GM23248 (cell line): ENCODE measurements at regions not wholly inside any gene's neighbourhood (a gene's known extent, or its start where the extent isn't known, plus 50 kb on each side); places are given as distances from the start of the nearest gene placed in this dataset.

Source experiments
- DNase-seq: peaks from one replicate; pipeline ENCODE4 v3.0.0-alpha.2; 2015
- H2AFZ ChIP-seq: fragments of 200-600 bp; sonication (generic); 2 replicates; pipeline ENCODE4 v1.6.1; 2016; ENCODE audit warnings: antibody characterized with exemption
- H3F3A ChIP-seq: fragments of 200-600 bp; sonication (generic); 2 replicates; pipeline ENCODE4 v1.6.1; 2016; ENCODE audit warnings: mild to moderate bottlenecking, antibody characterized with exemption, mixed run types; ENCODE audit not compliant: insufficient read depth
- H3K27ac ChIP-seq: fragments of 200-600 bp; sonication (generic); 2 replicates; pipeline ENCODE4 v1.5.1; 2016; ENCODE audit warnings: mild to moderate bottlenecking
- H3K27me3 ChIP-seq: fragments of 200-600 bp; sonication (generic); replicated peaks from 2 replicates; pipeline ENCODE4 v1.6.1; 2016; ENCODE audit warnings: mild to moderate bottlenecking; ENCODE audit not compliant: insufficient read depth
- H3K36me3 ChIP-seq: fragments of 200-600 bp; sonication (generic); 2 replicates; pipeline ENCODE4 v1.6.1; 2016; ENCODE audit warnings: low read depth, mild to moderate bottlenecking
- H3K4me1 ChIP-seq: fragments of 200-600 bp; sonication (generic); 2 replicates; pipeline ENCODE4 v1.6.1; 2016; ENCODE audit warnings: mild to moderate bottlenecking; ENCODE audit not compliant: insufficient read depth
- H3K4me2 ChIP-seq: fragments of 200-600 bp; sonication (generic); one replicate; pipeline ENCODE4 v1.6.1; 2016; ENCODE audit warnings: mild to moderate bottlenecking; ENCODE audit not compliant: unreplicated experiment
- H3K4me3 ChIP-seq: fragments of 200-600 bp; sonication (generic); 2 replicates; pipeline ENCODE4 v1.5.1; 2016; ENCODE audit warnings: mild to moderate bottlenecking
- H3K79me2 ChIP-seq: fragments of 200-600 bp; sonication (generic); 2 replicates; pipeline ENCODE4 v1.6.1; 2016; ENCODE audit warnings: mild to moderate bottlenecking; ENCODE audit not compliant: insufficient read depth
- H3K9ac ChIP-seq: fragments of 200-600 bp; sonication (generic); 2 replicates; pipeline ENCODE4 v1.6.1; 2016; ENCODE audit warnings: mild to moderate bottlenecking
- H3K9me2 ChIP-seq: fragments of 200-600 bp; sonication (generic); 2 replicates; pipeline ENCODE4 v1.6.1; 2016; ENCODE audit warnings: mixed run types, mild to moderate bottlenecking, moderate library complexity; ENCODE audit not compliant: insufficient read depth
- H3K9me3 ChIP-seq: fragments of 200-600 bp; sonication (generic); one replicate; pipeline ENCODE4 v1.6.1; 2017; ENCODE audit warnings: low read depth
- H4K20me1 ChIP-seq: fragments of 200-600 bp; sonication (generic); 2 replicates; pipeline ENCODE4 v1.6.0; 2016; ENCODE audit not compliant: insufficient read depth
- EZH2 ChIP-seq: fragments of 200-600 bp; sonication (generic); IDR thresholded peaks from 2 replicates; pipeline ENCODE4 v1.6.1; 2018; ENCODE audit warnings: antibody characterized with exemption, mild to moderate bottlenecking; ENCODE audit not compliant: insufficient read depth, poor library complexity, severe bottlenecking
- EZH2phosphoT487 ChIP-seq: fragments of 200-600 bp; sonication (generic); IDR thresholded peaks from 2 replicates; pipeline ENCODE4 v1.6.1; 2018; ENCODE audit warnings: antibody characterized with exemption, moderate library complexity, mild to moderate bottlenecking, low read depth; ENCODE audit not compliant: insufficient read depth
- whole genome bisulfite sequencing, 2 experiments: methylation state at CpG; one replicate each; pipeline ENCODE4 v1.1.6; 2015 to 2017; ENCODE audit warnings: low lambda C conversion rate in 2 of 2, low coverage in 1 of 2; ENCODE audit errors: missing lambda C conversion rate in 2 of 2; 5-methylcytosine and 5-hydroxymethylcytosine counted together
- in situ Hi-C: fragments of 300-500 bp; cut with MboI; formaldehyde crosslinking; loops from 2 replicates; pipeline ENCODE4 v1.15.0; 2020

DNA sequence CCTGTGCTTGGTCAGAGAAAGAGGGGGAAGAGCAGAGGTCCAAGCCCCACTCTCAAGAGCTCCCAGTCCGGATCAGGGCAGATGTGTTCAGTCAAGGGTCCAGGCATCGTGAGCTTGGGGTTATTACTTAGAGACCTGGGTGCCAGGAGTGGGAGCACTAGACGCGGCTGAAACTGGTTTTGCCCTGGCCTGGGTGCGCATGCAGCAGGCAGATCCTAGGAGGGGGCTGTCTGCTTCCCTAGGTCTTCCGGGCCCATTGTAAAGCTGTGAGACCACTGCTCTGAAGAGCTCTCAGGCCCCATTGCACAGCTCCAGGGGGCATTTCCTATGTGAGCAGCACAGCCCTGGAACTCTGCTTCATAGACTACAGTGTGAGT is 204.9 kb upstream of the LINGO1 start:
- 0 out of 2 replicates have a peak, but pooled peaks cover 10% of the 10 kb centered on the region for H3F3A ChIP-seq
- no peak for TF ChIP-seq EZH2
- TF ChIP-seq EZH2phosphoT487, result no peak
- no peaks in the 10 kb centered on the region for H3K9me2 ChIP-seq
- in situ Hi-C loops, result no loop called here
- H3K4me2 ChIP-seq, result no peak overlapping the region
- WGBS, 2 experiments, result 48 to 54% methylated on average over 6 of the region's 6 CpGs
- H3K9ac ChIP-seq, result no peak overlapping the region
- no peaks in the 10 kb centered on the region for H3K9me3 ChIP-seq
- H3K4me3 ChIP-seq, result no peak overlapping the region
- H3K27me3 ChIP-seq, result peaks cover 33% of the 10 kb centered on the region
- DNase-seq, result no peak
- H3K36me3 ChIP-seq, result no peaks in the 10 kb centered on the region
- no peaks in the 10 kb centered on the region for H4K20me1 ChIP-seq
- no peak overlapping the region for H2AFZ ChIP-seq
- no peaks in the 10 kb centered on the region for H3K79me2 ChIP-seq
- H3K4me1 ChIP-seq, result peaks cover 3% of the 10 kb centered on the region; the same call in 1 of the 2 replicates
- H3K27ac ChIP-seq, result no peak overlapping the region

DNA sequence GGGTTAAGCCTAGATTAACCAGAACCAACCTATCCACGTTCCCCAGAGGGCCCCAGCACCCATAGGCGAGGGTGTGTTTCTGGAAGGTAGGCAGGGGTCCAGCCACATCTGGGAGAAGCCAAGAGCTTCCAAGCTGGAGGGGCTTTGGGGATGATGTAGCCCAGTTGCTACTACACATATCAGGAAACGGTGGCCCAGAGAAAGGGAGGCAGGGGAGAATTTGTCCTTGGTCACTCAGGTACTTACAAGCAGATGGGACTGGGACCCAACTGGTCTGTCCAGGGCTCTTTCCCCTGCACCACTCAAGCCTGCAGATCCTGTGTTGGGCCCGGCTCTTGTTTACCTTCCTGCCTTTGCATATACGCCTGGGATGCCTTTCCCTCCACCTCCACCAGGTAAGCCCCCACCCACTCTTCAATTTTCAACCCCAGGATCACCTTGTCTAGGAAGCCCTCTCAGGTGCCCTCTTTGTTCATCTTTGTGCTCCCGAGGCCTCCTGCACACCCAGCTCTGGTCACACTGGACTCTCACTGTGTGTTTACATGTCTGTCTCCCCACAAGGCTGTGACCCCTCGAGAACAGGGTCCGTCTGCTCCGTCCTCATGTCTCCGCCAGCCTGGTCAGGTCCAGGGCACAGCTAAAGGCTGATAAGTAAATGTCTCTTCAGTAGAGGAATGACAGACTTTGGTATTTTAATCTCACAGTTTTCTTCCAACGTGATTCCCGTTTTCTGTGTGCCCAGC is 204.4 kb upstream of the LINGO1 start:
- Histone ChIP-seq H3K36me3 (no peaks in the 10 kb centered on the region), H4K20me1 (no peaks in the 10 kb centered on the region), H3K9me3 (no peaks in the 10 kb centered on the region), H3K9me2 (no peaks in the 10 kb centered on the region), H3K9ac (no peak overlapping the region), H3K27ac (no peak overlapping the region), H3K4me2 (no peak overlapping the region), H3F3A (0 out of 2 replicates have a peak, but pooled peaks cover 10% of the 10 kb centered on the region), H3K79me2 (no peaks in the 10 kb centered on the region), H3K4me1 (peaks cover 3% of the 10 kb centered on the region; the same call in 1 of the 2 replicates), H2AFZ (no peak overlapping the region), H3K27me3 (peaks cover 33% of the 10 kb centered on the region), H3K4me3 (no peak overlapping the region)
- in situ Hi-C loops, result no loop called here
- WGBS, 2 experiments, result 25 to 31% methylated on average over 12 of the region's 12 CpGs
- no peak for TF ChIP-seq EZH2phosphoT487
- TF ChIP-seq EZH2, result no peak
- no peak for DNase-seq

GRCh38 chr15:77836121-77836692 is 203.5 kb upstream of the LINGO1 start:
- Histone ChIP-seq H3K36me3 (no peaks in the 10 kb centered on the region), H3K4me3 (no peak overlapping the region), H2AFZ (no peak overlapping the region), H3K79me2 (no peaks in the 10 kb centered on the region), H3F3A (0 out of 2 replicates have a peak, but pooled peaks cover 4% of the 10 kb centered on the region), H3K4me2 (no peak overlapping the region), H4K20me1 (no peaks in the 10 kb centered on the region), H3K9me2 (no peaks in the 10 kb centered on the region), H3K27ac (no peak overlapping the region), H3K9me3 (no peaks in the 10 kb centered on the region), H3K4me1 (peaks cover 1% of the 10 kb centered on the region; the same call in 1 of the 2 replicates), H3K27me3 (peaks cover 36% of the 10 kb centered on the region), H3K9ac (no peak overlapping the region)
- in situ Hi-C loops, result no loop called here
- 17 to 28% methylated on average over 6 of the region's 6 CpGs for WGBS, 2 experiments
- no peak for DNase-seq
- TF ChIP-seq EZH2phosphoT487, result no peak
- TF ChIP-seq EZH2, result no peak

- H3K9me2 ChIP-seq, result no peaks in the 10 kb centered on the region
- DNase-seq, result no peak
- H3K4me1 ChIP-seq, result peaks cover 9% of the 10 kb centered on the region; the same call in 1 of the 2 replicates
- H3K79me2 ChIP-seq, result no peaks in the 10 kb centered on the region
- H3K4me3 ChIP-seq, result no peak overlapping the region
- peaks cover 5% of the 10 kb centered on the region; the same call in 1 of the 2 replicates for H3F3A ChIP-seq
- H3K9me3 ChIP-seq, result no peaks in the 10 kb centered on the region
- no peak overlapping the region for H3K27ac ChIP-seq
- H3K4me2 ChIP-seq, result no peak overlapping the region
- H4K20me1 ChIP-seq, result no peaks in the 10 kb centered on the region
- no peak for TF ChIP-seq EZH2
- no peak for TF ChIP-seq EZH2phosphoT487
- 61 to 63% methylated on average over 7 of the region's 7 CpGs for WGBS, 2 experiments
- no peak overlapping the region for H2AFZ ChIP-seq
- no peaks in the 10 kb centered on the region for H3K36me3 ChIP-seq
- in situ Hi-C loops, result no loop called here
- peaks cover 40% of the 10 kb centered on the region for H3K27me3 ChIP-seq
- no peak overlapping the region for H3K9ac ChIP-seq
Observed at GRCh38 chr15:77834276-77834990, 201.7 kb upstream of the LINGO1 start.
